ENCODE measurements at regions not wholly inside any gene's neighbourhood (a gene's known extent, or its start where the extent isn't known, plus 50 kb on each side); places are given as distances from the start of the nearest gene placed in this dataset.

- TF ChIP-seq TAF1 (IDR thresholded peaks at IDR 0.05; ENCODE audit: borderline replicate concordance, low read depth, low read length) (no peak), POLR2AphosphoS5 (IDR thresholded peaks at IDR 0.05; ENCODE audit: low read depth, low read length) (no peak)
Measured at GRCh38 chr3:110165370-110165743, 828.0 kb upstream of the DPPA4 start.

Data from GM12892 (cell line).